H1 (cell line): ENCODE measurements at regions not wholly inside any gene's neighbourhood (a gene's known extent, or its start where the extent isn't known, plus 50 kb on each side); places are given as distances from the start of the nearest gene placed in this dataset.

ENCODE experiments used
- ASH2L ChIP-seq: fragments of 200-600, 300-600 bp; sonication (generic); IDR thresholded peaks from one replicate; pipeline ENCODE4 v1.7.1; 2017; ENCODE audit warnings: low read length
- BCL11A ChIP-seq, 2 experiments: IDR thresholded peaks; one replicate each; pipeline ENCODE4 v1.6.1; 2011; ENCODE audit warnings: low read depth in 2 of 2, low read length in 2 of 2, mild to moderate bottlenecking in 2 of 2
- CBX8 ChIP-seq: fragments of 300-800, 300-1000 bp; sonication (generic); IDR thresholded peaks from 2 replicates; pipeline ENCODE4 v1.7.1; 2016; ENCODE audit warnings: low read depth, low read length, borderline replicate concordance
- CHD7 ChIP-seq: fragments of 300-600 bp; sonication (generic); IDR thresholded peaks from 2 replicates; pipeline ENCODE4 v1.7.1; 2012; ENCODE audit warnings: low read length, moderate library complexity, mild to moderate bottlenecking, inconsistent platforms; ENCODE audit not compliant: insufficient replicate concordance
- CTBP2 ChIP-seq: IDR thresholded peaks from 2 replicates; pipeline ENCODE4 v1.7.0; 2011; ENCODE audit warnings: borderline replicate concordance, mild to moderate bottlenecking, moderate library complexity, mixed read lengths, low read length; ENCODE audit not compliant: insufficient read depth, insufficient read length
- MAFK ChIP-seq: IDR thresholded peaks from 2 replicates; pipeline ENCODE4 v1.6.1; 2012; ENCODE audit warnings: low read depth, mild to moderate bottlenecking, improper control_type of control experiment, low read length
- NRF1 ChIP-seq: IDR thresholded peaks from 2 replicates; pipeline ENCODE4 v1.6.1; 2011; ENCODE audit warnings: mild to moderate bottlenecking, low read depth, low read length, improper control_type of control experiment
- POLR2AphosphoS5 ChIP-seq: IDR thresholded peaks from 2 replicates; pipeline ENCODE4 v1.6.1; 2011; ENCODE audit warnings: low read depth, low read length
- POU5F1 ChIP-seq: IDR thresholded peaks from 2 replicates; pipeline ENCODE4 v1.6.1; 2011; ENCODE audit warnings: low read depth, mild to moderate bottlenecking, low read length, moderate library complexity
- RAD21 ChIP-seq, 2 experiments: IDR thresholded peaks in 1 of 2; conservative IDR thresholded peaks in 1 of 2; 2 replicates each; pipeline ENCODE4 v1.6.1; 2011; ENCODE audit warnings: low read depth in 2 of 2, low read length in 2 of 2, improper control_type of control experiment in 1 of 2, inconsistent platforms in 1 of 2, mild to moderate bottlenecking in 1 of 2, moderate library complexity in 1 of 2
- SP4 ChIP-seq: IDR thresholded peaks from 2 replicates; pipeline ENCODE4 v1.6.1; 2012; ENCODE audit warnings: low read length, inconsistent platforms
- SRF ChIP-seq: IDR thresholded peaks from 2 replicates; pipeline ENCODE4 v1.6.1; 2011; ENCODE audit warnings: mild to moderate bottlenecking, low read depth, low read length, moderate library complexity
- SUZ12 ChIP-seq: fragments of 200-600 bp; sonication (generic); IDR thresholded peaks from 2 replicates; pipeline ENCODE4 v1.6.1; 2012; ENCODE audit warnings: mild to moderate bottlenecking, inconsistent platforms, low read length, moderate library complexity, mixed read lengths

GRCh38 chr14:55766071-55766470 lies 186.1 kb downstream of the KTN1 start (continued):
- TF ChIP-seq CHD7 (no peak), ASH2L (no peak), BCL11A (IDR thresholded peaks at IDR 0.05; ENCODE audit: low read depth in 2 of 2, low read length in 2 of 2) (no peak), SRF (no peak), MAFK (no peak), CBX8 (no peak), POLR2AphosphoS5 (no peak), NRF1 (no peak), SUZ12 (no peak), SP4 (no peak), RAD21 (IDR thresholded peaks at IDR 0.05 in 1 of 2, conservative IDR thresholded peaks at IDR 0.05 in 1 of 2; ENCODE audit: low read depth in 2 of 2, low read length in 2 of 2) (no peak), CTBP2 (no peak), POU5F1 (no peak)
